RWPE2 (cell line): ENCODE measurements at regions not wholly inside any gene's neighbourhood (a gene's known extent, or its start where the extent isn't known, plus 50 kb on each side); places are given as distances from the start of the nearest gene placed in this dataset.
"Not testable (repeated sequence)": the region's sequence is repeated elsewhere in the genome, so short reads cannot be mapped to it uniquely, and the experiment has no call there.

Experiments used
- ATAC-seq: fragments of 200-7000 bp; cut with Tn5 transposase; 3 replicates; pipeline ENCODE4 v1.9.1; 2021; ENCODE audit warnings: low read depth
- DNase-seq: peaks from one replicate; pipeline ENCODE4 v3.0.0-alpha.2; 2020; ENCODE audit warnings: low spot score
- H3K27ac ChIP-seq: fragments of 450-650 bp; 2 replicates; pipeline ENCODE4 v1.5.1; 2017; ENCODE audit warnings: mild to moderate bottlenecking; ENCODE audit not compliant: poor library complexity, severe bottlenecking
- H3K27me3 ChIP-seq: fragments of 250-450 bp; sonication (Bioruptor Pico); 2 replicates; pipeline ENCODE4 v1.5.1; 2021; ENCODE audit warnings: mild to moderate bottlenecking, moderate library complexity; ENCODE audit not compliant: insufficient read depth, poor library complexity, severe bottlenecking
- H3K36me3 ChIP-seq: fragments of 250-450 bp; sonication (Bioruptor Pico); 2 replicates; pipeline ENCODE4 v1.5.1; 2020; ENCODE audit warnings: low read depth, mild to moderate bottlenecking, moderate library complexity
- H3K4me1 ChIP-seq: fragments of 250-450 bp; sonication (Bioruptor Pico); 2 replicates; pipeline ENCODE4 v1.5.1; 2021; ENCODE audit warnings: mild to moderate bottlenecking, moderate library complexity; ENCODE audit not compliant: insufficient read depth, poor library complexity, severe bottlenecking
- H3K4me3 ChIP-seq: fragments of 250-450 bp; sonication (Bioruptor Pico); 2 replicates; pipeline ENCODE4 v1.5.1; 2021; ENCODE audit warnings: mild to moderate bottlenecking, moderate library complexity; ENCODE audit not compliant: severe bottlenecking
- H3K9me3 ChIP-seq: fragments of 250-450 bp; sonication (Bioruptor Pico); 2 replicates; pipeline ENCODE4 v1.5.1; 2021; ENCODE audit warnings: mild to moderate bottlenecking, moderate library complexity; ENCODE audit not compliant: severe bottlenecking
- CTCF ChIP-seq: fragments of 450-650 bp; IDR thresholded peaks from one replicate; pipeline ENCODE4 v1.5.1; 2017; ENCODE audit warnings: mild to moderate bottlenecking, moderate library complexity; ENCODE audit not compliant: poor library complexity, severe bottlenecking

- Histone ChIP-seq H3K4me3 (no peak overlapping the region), H3K4me1 (no peaks in the 10 kb centered on the region), H3K27ac (no peak overlapping the region), H3K36me3 (no peaks in the 10 kb centered on the region), H3K27me3 (no peaks in the 10 kb centered on the region), H3K9me3 (peaks cover 2% of the 10 kb centered on the region)
- ATAC-seq (no peak), DNase-seq (no peak)
- TF ChIP-seq CTCF = no peak
Measured at GRCh38 chr4:189806506-189806905, 134.2 kb upstream of the FRG1 start.

GRCh38 chr4:189807031-189807430 lies 133.6 kb upstream of the FRG1 start:
- ATAC-seq (no peak), DNase-seq (no peak)
- TF ChIP-seq CTCF = no peak
- H3K27ac ChIP-seq = no peak overlapping the region
- no peaks in the 10 kb centered on the region for H3K36me3 ChIP-seq
- peaks cover 2% of the 10 kb centered on the region for H3K9me3 ChIP-seq
- H3K4me3 ChIP-seq = no peak overlapping the region
- H3K4me1 ChIP-seq = no peaks in the 10 kb centered on the region
- no peaks in the 10 kb centered on the region for H3K27me3 ChIP-seq

- H3K27ac ChIP-seq = no peak overlapping the region
- peaks cover 2% of the 10 kb centered on the region for H3K9me3 ChIP-seq
- no peak for ATAC-seq
- no peaks in the 10 kb centered on the region for H3K27me3 ChIP-seq
- DNase-seq = no peak
- H3K36me3 ChIP-seq = no peaks in the 10 kb centered on the region
- H3K4me3 ChIP-seq = no peak overlapping the region
- no peak for TF ChIP-seq CTCF
- H3K4me1 ChIP-seq = no peaks in the 10 kb centered on the region
Measured at GRCh38 chr4:189809241-189809735, 131.4 kb upstream of the FRG1 start.

- no peaks in the 10 kb centered on the region for H3K4me1 ChIP-seq
- H3K9me3 ChIP-seq = peaks cover 2% of the 10 kb centered on the region
- no peak overlapping the region for H3K4me3 ChIP-seq
- DNase-seq (no peak), ATAC-seq (no peak; the same call in 2 of the 3 replicates)
- peak overlapping the region; percentile 20 for H3K27ac ChIP-seq
- no peaks in the 10 kb centered on the region for H3K27me3 ChIP-seq
- no peak for TF ChIP-seq CTCF
- no peaks in the 10 kb centered on the region for H3K36me3 ChIP-seq
Measured at GRCh38 chr4:189809839-189810238, 130.8 kb upstream of the FRG1 start.

GRCh38 chr4:189810318-189811181 lies 130.1 kb upstream of the FRG1 start:
- H3K36me3 ChIP-seq, H3K27me3 ChIP-seq, DNase-seq, H3K9me3 ChIP-seq, H3K4me1 ChIP-seq: not testable (repeated sequence)
- peak; percentile 48; the same call in 2 of the 3 replicates for ATAC-seq
- Histone ChIP-seq H3K27ac (peak overlapping the region; percentile 24), H3K4me3 (peak overlapping the region; percentile 8)
